Uterus (tissue), 3 donors: ENCODE measurements at regions not wholly inside any gene's neighbourhood (a gene's known extent, or its start where the extent isn't known, plus 50 kb on each side); places are given as distances from the start of the nearest gene placed in this dataset.

Experiments used
- DNase-seq, 2 donors: peaks; one replicate each; pipeline ENCODE4 v3.0.0-alpha.2; 2019 to 2020
- H3K27ac ChIP-seq, 2 donors: fragments of 200-600 bp; sonication (generic); 1 replicate in 1 of 2; 2 replicates in 1 of 2; pipeline ENCODE4 v1.5.1; 2016 to 2018
- H3K27me3 ChIP-seq, 2 donors: fragments of 200-600 bp; sonication (generic); one replicate each; pipeline ENCODE4 v1.5.1; 2018 to 2019; ENCODE audit warnings: control low read depth in 1 of 2
- H3K36me3 ChIP-seq, 2 donors: fragments of 200-600 bp; sonication (generic); one replicate each; pipeline ENCODE4 v1.5.1; 2019; ENCODE audit warnings: control low read depth in 1 of 2
- H3K4me1 ChIP-seq, 2 donors: fragments of 200-600 bp; sonication (generic); one replicate each; pipeline ENCODE4 v1.5.1; 2018 to 2019; ENCODE audit warnings: control low read depth in 1 of 2
- H3K4me3 ChIP-seq, 2 donors: fragments of 200-600 bp; sonication (generic); 1 replicate in 1 of 2; 2 replicates in 1 of 2; pipeline ENCODE4 v1.5.1; 2018 to 2019; ENCODE audit warnings: mild to moderate bottlenecking in 1 of 2
- H3K9me3 ChIP-seq, 2 donors: fragments of 200-600 bp; sonication (generic); one replicate each; pipeline ENCODE4 v1.5.1; 2019; ENCODE audit warnings: control low read depth in 1 of 2
- POLR2A ChIP-seq, 2 donors: fragments of 450-650 bp; IDR thresholded peaks; one replicate each; pipeline ENCODE4 v1.6.1; 2016; ENCODE audit warnings: antibody characterized with exemption in 2 of 2, mild to moderate bottlenecking in 1 of 2, moderate library complexity in 1 of 2
- intact Hi-C: fragments of 100-400 bp; cut with DNase I; formaldehyde crosslinking; loops from one replicate; pipeline ENCODE4 v1.15.1; 2023; ENCODE audit warnings: low total_unique reads
- TF ChIP-seq, protein P1 (sequence below), 4 experiments: fragments of 200-600 bp in 2 of 4; fragments of 450-650 bp in 2 of 4; sonication (generic) in 2 of 4; IDR thresholded peaks; one replicate each; pipeline ENCODE4 v1.5.1; 2016 to 2019; ENCODE audit warnings: antibody characterized with exemption in 4 of 4, mild to moderate bottlenecking in 2 of 4, moderate library complexity in 1 of 4
- donor health status: DM: yes; HTN: yes; CAD: no.

DNA sequence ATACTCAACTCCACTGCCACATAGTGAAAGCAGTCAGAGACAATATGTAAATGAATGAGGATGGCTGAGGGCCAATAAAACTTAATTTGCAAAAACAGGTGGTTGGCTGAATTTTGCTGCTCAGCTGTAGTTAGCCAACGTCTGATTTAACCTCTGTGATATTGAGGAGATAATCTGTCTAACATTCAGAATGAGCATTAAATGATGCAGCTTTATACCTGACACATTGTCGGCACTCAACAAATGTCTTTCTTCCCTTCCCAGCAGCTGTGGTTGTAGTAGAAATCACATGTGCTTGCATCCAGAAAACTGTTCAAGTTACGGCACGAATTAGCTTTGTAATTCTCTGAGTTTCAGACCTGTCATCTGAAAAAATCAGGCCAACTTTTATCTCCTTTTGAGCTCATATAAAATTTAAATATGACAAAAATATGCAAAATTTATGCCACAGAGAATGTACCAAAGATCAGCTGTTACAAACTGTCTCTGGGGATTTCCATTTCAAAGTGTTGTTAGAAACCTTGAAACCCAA, 1239.7 kb downstream of the GATA3 start:
- H3K4me3 ChIP-seq = no peak overlapping the region
- no peak overlapping the region for H3K27ac ChIP-seq
- TF ChIP-seq POLR2A (IDR thresholded peaks at IDR 0.05) = no peak
- TF ChIP-seq, protein P1, sequence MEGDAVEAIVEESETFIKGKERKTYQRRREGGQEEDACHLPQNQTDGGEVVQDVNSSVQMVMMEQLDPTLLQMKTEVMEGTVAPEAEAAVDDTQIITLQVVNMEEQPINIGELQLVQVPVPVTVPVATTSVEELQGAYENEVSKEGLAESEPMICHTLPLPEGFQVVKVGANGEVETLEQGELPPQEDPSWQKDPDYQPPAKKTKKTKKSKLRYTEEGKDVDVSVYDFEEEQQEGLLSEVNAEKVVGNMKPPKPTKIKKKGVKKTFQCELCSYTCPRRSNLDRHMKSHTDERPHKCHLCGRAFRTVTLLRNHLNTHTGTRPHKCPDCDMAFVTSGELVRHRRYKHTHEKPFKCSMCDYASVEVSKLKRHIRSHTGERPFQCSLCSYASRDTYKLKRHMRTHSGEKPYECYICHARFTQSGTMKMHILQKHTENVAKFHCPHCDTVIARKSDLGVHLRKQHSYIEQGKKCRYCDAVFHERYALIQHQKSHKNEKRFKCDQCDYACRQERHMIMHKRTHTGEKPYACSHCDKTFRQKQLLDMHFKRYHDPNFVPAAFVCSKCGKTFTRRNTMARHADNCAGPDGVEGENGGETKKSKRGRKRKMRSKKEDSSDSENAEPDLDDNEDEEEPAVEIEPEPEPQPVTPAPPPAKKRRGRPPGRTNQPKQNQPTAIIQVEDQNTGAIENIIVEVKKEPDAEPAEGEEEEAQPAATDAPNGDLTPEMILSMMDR (IDR thresholded peaks at IDR 0.05) = no peak
- no peaks in the 10 kb centered on the region for H3K9me3 ChIP-seq
- intact Hi-C loops = no loop called here
- no peaks in the 10 kb centered on the region for H3K36me3 ChIP-seq
- no peak for DNase-seq
- H3K27me3 ChIP-seq = no peaks in the 10 kb centered on the region
- H3K4me1 ChIP-seq = no peaks in the 10 kb centered on the region

DNA sequence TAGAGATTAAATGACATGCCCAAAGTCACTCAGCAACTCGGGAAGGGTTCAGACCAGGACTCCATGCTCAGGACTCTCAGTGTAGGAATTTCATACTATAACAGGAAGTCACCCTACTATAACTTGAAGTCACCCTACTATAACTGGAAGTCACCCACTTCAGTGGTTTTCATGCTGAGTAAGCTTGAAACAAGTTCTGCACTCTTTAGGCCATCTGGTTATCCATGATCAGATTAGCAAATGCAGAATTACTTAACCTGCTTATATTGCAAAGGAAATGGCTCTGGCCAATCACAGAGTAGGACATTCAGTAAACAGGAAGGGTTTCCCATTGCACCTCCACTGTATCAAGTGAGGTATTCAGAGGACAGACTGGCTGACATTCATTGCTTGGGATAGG, 1240.4 kb downstream of the GATA3 start:
- TF ChIP-seq, protein P1 (IDR thresholded peaks at IDR 0.05) = no peak
- TF ChIP-seq POLR2A (IDR thresholded peaks at IDR 0.05) = no peak
- no peaks in the 10 kb centered on the region for H3K36me3 ChIP-seq
- no peak for DNase-seq
- intact Hi-C loops = no loop called here
- H3K4me3 ChIP-seq = no peak overlapping the region
- H3K27me3 ChIP-seq = no peaks in the 10 kb centered on the region
- H3K4me1 ChIP-seq = no peaks in the 10 kb centered on the region
- H3K27ac ChIP-seq = no peak overlapping the region
- H3K9me3 ChIP-seq = no peaks in the 10 kb centered on the region

DNA sequence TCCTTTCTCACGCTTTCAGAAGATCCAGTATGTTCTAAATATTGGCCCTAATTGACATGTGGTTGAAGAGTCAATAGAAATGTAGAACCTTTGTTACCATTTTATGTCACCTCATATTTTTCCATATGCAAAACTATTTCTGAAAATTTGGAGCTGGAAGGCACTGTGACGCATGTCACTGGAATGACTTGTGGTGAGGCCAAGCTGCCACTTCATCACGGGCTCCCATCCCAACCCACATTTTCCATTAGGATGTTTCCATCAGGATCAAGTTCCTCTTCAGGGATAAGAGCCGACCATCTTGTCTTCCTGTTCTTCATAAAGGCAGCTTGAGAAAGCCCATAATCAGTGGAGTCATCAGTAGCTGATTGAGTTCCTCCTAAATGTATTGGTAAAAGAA, 1241.7 kb downstream of the GATA3 start:
- no peak for TF ChIP-seq POLR2A (IDR thresholded peaks at IDR 0.05)
- TF ChIP-seq, protein P1 (IDR thresholded peaks at IDR 0.05) = no peak
- Histone ChIP-seq H3K9me3 (no peaks in the 10 kb centered on the region), H3K36me3 (no peaks in the 10 kb centered on the region), H3K27me3 (no peaks in the 10 kb centered on the region), H3K27ac (no peak overlapping the region), H3K4me3 (no peak overlapping the region), H3K4me1 (no peaks in the 10 kb centered on the region)
- intact Hi-C loops = no loop called here
- DNase-seq = no peak

DNA sequence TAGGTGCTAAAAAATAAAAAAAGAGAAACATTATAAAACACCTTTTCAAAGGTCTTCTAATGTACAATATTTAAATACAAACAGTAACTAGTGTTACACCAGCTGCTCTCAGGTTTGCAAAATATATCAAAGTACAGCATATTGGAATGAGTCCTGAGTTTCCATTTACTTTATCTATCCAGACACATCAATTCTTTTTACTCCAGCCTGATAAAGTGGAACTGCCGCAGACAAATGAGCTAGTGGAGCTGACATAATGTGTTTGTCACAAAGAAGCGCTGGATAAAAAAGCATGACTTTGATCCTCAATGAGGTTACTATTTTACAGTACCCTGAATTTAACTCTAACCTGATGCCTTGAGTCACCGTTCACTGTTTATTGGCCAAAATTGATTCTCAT, 1243.1 kb downstream of the GATA3 start:
- Histone ChIP-seq H3K4me3 (no peak overlapping the region), H3K27me3 (no peaks in the 10 kb centered on the region), H3K27ac (no peak overlapping the region), H3K4me1 (no peaks in the 10 kb centered on the region), H3K36me3 (no peaks in the 10 kb centered on the region), H3K9me3 (no peaks in the 10 kb centered on the region)
- TF ChIP-seq POLR2A (IDR thresholded peaks at IDR 0.05) = no peak
- TF ChIP-seq, protein P1 (IDR thresholded peaks at IDR 0.05) = no peak
- no peak for DNase-seq
- intact Hi-C loops = no loop called here

DNA sequence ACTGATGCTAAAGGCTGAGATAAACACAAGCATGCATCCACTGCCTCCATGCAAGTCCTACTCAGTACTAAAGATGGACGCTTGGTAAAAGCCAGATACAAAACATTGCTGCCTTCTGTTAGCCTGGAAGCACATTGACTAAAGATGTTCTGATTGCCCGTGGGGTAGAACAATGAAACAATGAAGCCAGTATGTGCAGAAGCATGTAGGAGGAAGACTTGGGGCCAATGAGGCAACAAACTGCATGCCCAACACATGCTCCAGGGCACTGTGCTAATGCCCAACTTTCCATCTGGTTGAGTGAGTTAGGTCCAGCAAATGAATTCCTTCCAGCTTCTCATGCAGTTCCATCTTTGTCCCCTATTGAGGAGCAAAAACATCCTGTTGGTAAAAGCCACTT, 1245.5 kb downstream of the GATA3 start:
- intact Hi-C loops = no loop called here
- Histone ChIP-seq H3K4me1 (no peaks in the 10 kb centered on the region), H3K36me3 (no peaks in the 10 kb centered on the region), H3K9me3 (no peaks in the 10 kb centered on the region), H3K4me3 (no peak overlapping the region), H3K27ac (no peak overlapping the region), H3K27me3 (no peaks in the 10 kb centered on the region)
- no peak for DNase-seq
- TF ChIP-seq, protein P1 (IDR thresholded peaks at IDR 0.05) = no peak
- TF ChIP-seq POLR2A (IDR thresholded peaks at IDR 0.05) = no peak
